H9 (cell line): ENCODE measurements at regions not wholly inside any gene's neighbourhood (a gene's known extent, or its start where the extent isn't known, plus 50 kb on each side); places are given as distances from the start of the nearest gene placed in this dataset.

Experiments
- DNase-seq: peaks from one replicate; pipeline ENCODE4 v3.0.0-alpha.2; 2017
- H2AFZ ChIP-seq: one replicate; pipeline ENCODE4 v1.6.1; 2013; ENCODE audit warnings: mild to moderate bottlenecking, low read length, control low read depth, moderate library complexity
- H2AK5ac ChIP-seq: 2 replicates; pipeline ENCODE4 v1.6.1; 2013; ENCODE audit warnings: low read length, control low read depth, mixed read lengths; ENCODE audit not compliant: insufficient read length
- H2BK120ac ChIP-seq: one replicate; pipeline ENCODE4 v1.6.1; 2013; ENCODE audit warnings: low read depth, mild to moderate bottlenecking, low read length, control low read depth, inconsistent platforms; ENCODE audit not compliant: poor library complexity, severe bottlenecking
- H2BK12ac ChIP-seq: 2 replicates; pipeline ENCODE4 v1.6.1; 2013; ENCODE audit warnings: low read length, control low read depth, mixed read lengths, low read depth; ENCODE audit not compliant: insufficient read length
- H2BK15ac ChIP-seq: 2 replicates; pipeline ENCODE4 v1.6.1; 2013; ENCODE audit warnings: low read depth, low read length, control low read depth
- H2BK20ac ChIP-seq: one replicate; pipeline ENCODE4 v1.6.1; 2013; ENCODE audit warnings: low read depth, mild to moderate bottlenecking, low read length, control low read depth, inconsistent platforms; ENCODE audit not compliant: poor library complexity, severe bottlenecking
- H2BK5ac ChIP-seq: 2 replicates; pipeline ENCODE4 v1.6.1; 2013; ENCODE audit warnings: low read length, control low read depth, mixed read lengths; ENCODE audit not compliant: insufficient read length
- H3K14ac ChIP-seq: 2 replicates; pipeline ENCODE4 v1.6.1; 2013; ENCODE audit warnings: low read length, control low read depth; ENCODE audit not compliant: insufficient read depth
- H3K18ac ChIP-seq: 2 replicates; pipeline ENCODE4 v1.6.1; 2013; ENCODE audit warnings: low read depth, mild to moderate bottlenecking, mixed read lengths, low read length, control low read depth; ENCODE audit not compliant: insufficient read length
- H3K23ac ChIP-seq: 2 replicates; pipeline ENCODE4 v1.6.1; 2013; ENCODE audit warnings: low read length, control low read depth, mixed read lengths, low read depth; ENCODE audit not compliant: insufficient read length
- H3K23me2 ChIP-seq: 2 replicates; pipeline ENCODE4 v1.6.1; 2013; ENCODE audit warnings: low read depth, mild to moderate bottlenecking, mixed read lengths, low read length, control low read depth; ENCODE audit not compliant: insufficient read length, poor library complexity, severe bottlenecking
- H3K27ac ChIP-seq: 2 replicates; pipeline ENCODE4 v1.5.1; 2013; ENCODE audit warnings: low read length, control low read depth, mixed read lengths, low read depth; ENCODE audit not compliant: insufficient read length
- H3K27me3 ChIP-seq: 2 replicates; pipeline ENCODE4 v1.6.1; 2013; ENCODE audit warnings: low read length, control low read depth, inconsistent platforms; ENCODE audit not compliant: insufficient read depth
- H3K4ac ChIP-seq: 2 replicates; pipeline ENCODE4 v1.6.1; 2013; ENCODE audit warnings: low read depth, mild to moderate bottlenecking, control low read depth, inconsistent platforms, low read length, moderate library complexity
- H3K4me1 ChIP-seq: 2 replicates; pipeline ENCODE4 v1.6.1; 2013; ENCODE audit warnings: low read length, control low read depth, inconsistent platforms; ENCODE audit not compliant: insufficient read depth
- H3K4me2 ChIP-seq: 2 replicates; pipeline ENCODE4 v1.6.1; 2013; ENCODE audit warnings: low read length, control low read depth, mixed read lengths; ENCODE audit not compliant: insufficient read length, insufficient read depth
- H3K56ac ChIP-seq: 2 replicates; pipeline ENCODE4 v1.6.1; 2013; ENCODE audit warnings: low read depth, mild to moderate bottlenecking, mixed read lengths, low read length, control low read depth; ENCODE audit not compliant: insufficient read length
- H3K79me1 ChIP-seq: 2 replicates; pipeline ENCODE4 v1.6.1; 2013; ENCODE audit warnings: low read depth, mild to moderate bottlenecking, moderate library complexity, low read length, control low read depth, inconsistent platforms; ENCODE audit not compliant: insufficient read depth, poor library complexity, severe bottlenecking
- H3K79me2 ChIP-seq: 2 replicates; pipeline ENCODE4 v1.6.1; 2013; ENCODE audit warnings: low read length, control low read depth, inconsistent platforms; ENCODE audit not compliant: insufficient read depth
- H3K9ac ChIP-seq: 2 replicates; pipeline ENCODE4 v1.6.1; 2013; ENCODE audit warnings: low read length, control low read depth, mixed read lengths; ENCODE audit not compliant: insufficient read length; ENCODE audit errors: extremely low read depth
- H3K9me3 ChIP-seq: one replicate; pipeline ENCODE4 v1.6.1; 2013; ENCODE audit warnings: low read depth, low read length, inconsistent platforms; ENCODE audit not compliant: control insufficient read depth
- H3T11ph ChIP-seq: one replicate; pipeline ENCODE4 v1.6.1; 2013; ENCODE audit warnings: mild to moderate bottlenecking, low read length, control low read depth, inconsistent platforms
- H4K20me1 ChIP-seq: one replicate; pipeline ENCODE4 v1.6.1; 2013; ENCODE audit not compliant: control insufficient read depth, insufficient read length, insufficient read depth
- H4K5ac ChIP-seq: 2 replicates; pipeline ENCODE4 v1.6.1; 2013; ENCODE audit warnings: low read depth, mild to moderate bottlenecking, mixed read lengths, low read length, control low read depth; ENCODE audit not compliant: insufficient read length
- H4K8ac ChIP-seq: replicated peaks from 2 replicates; pipeline ENCODE4 v1.6.1; 2013; ENCODE audit warnings: low read length, control low read depth, mixed read lengths, low read depth; ENCODE audit not compliant: insufficient read length
- H4K91ac ChIP-seq: 2 replicates; pipeline ENCODE4 v1.6.1; 2013; ENCODE audit warnings: low read depth, mild to moderate bottlenecking, moderate library complexity, mixed read lengths, low read length, control low read depth; ENCODE audit not compliant: insufficient read length
- H3K27ac Mint-ChIP-seq, 3 experiments: 2 replicates in 2 of 3; 3 replicates in 1 of 3; pipeline ENCODE4 v1.8.0; 2020 to 2021; ENCODE audit warnings: mixed read lengths in 3 of 3, mild to moderate bottlenecking in 1 of 3, moderate library complexity in 1 of 3
- H3K27me3 Mint-ChIP-seq: 2 replicates; pipeline ENCODE4 v1.8.0; 2021; ENCODE audit warnings: low read depth, mild to moderate bottlenecking, moderate library complexity, mixed read lengths
- H3K36me3 Mint-ChIP-seq, 3 experiments: 2 replicates in 2 of 3; 3 replicates in 1 of 3; pipeline ENCODE4 v1.8.0; 2020 to 2021; ENCODE audit warnings: low read depth in 3 of 3, mixed read lengths in 3 of 3; ENCODE audit not compliant: insufficient read depth in 1 of 3
- H3K4me1 Mint-ChIP-seq, 2 experiments: 2 replicates each; pipeline ENCODE4 v1.8.0; 2020; ENCODE audit warnings: mixed read lengths in 2 of 2
- H3K4me3 Mint-ChIP-seq, 2 experiments: 2 replicates in 1 of 2; 3 replicates in 1 of 2; pipeline ENCODE4 v1.8.0; 2020 to 2021; ENCODE audit warnings: mild to moderate bottlenecking in 2 of 2, mixed read lengths in 2 of 2, moderate library complexity in 1 of 2
- H3K9me3 Mint-ChIP-seq, 2 experiments: 2 replicates in 1 of 2; 3 replicates in 1 of 2; pipeline ENCODE4 v1.8.0; 2020; ENCODE audit warnings: mild to moderate bottlenecking in 2 of 2, mixed read lengths in 2 of 2, moderate library complexity in 1 of 2
- WGBS: extraction: QIAGEN DNeasy Blood & Tissue Kit; methylation state at CpG from one replicate; pipeline ENCODE4 v1.1.7; 2013; ENCODE audit warnings: missing lambda C conversion rate, low lambda C conversion rate, mixed read lengths; ENCODE audit not compliant: insufficient read length; ENCODE audit errors: extremely low coverage; 5-methylcytosine and 5-hydroxymethylcytosine counted together
- TF ChIP-seq, protein P1 (sequence below): fragments of 200-600 bp; sonication (generic); conservative IDR thresholded peaks from 3 replicates; pipeline ENCODE4 v1.8.0; 2021; ENCODE audit warnings: antibody characterized with exemption, mild to moderate bottlenecking

DNA sequence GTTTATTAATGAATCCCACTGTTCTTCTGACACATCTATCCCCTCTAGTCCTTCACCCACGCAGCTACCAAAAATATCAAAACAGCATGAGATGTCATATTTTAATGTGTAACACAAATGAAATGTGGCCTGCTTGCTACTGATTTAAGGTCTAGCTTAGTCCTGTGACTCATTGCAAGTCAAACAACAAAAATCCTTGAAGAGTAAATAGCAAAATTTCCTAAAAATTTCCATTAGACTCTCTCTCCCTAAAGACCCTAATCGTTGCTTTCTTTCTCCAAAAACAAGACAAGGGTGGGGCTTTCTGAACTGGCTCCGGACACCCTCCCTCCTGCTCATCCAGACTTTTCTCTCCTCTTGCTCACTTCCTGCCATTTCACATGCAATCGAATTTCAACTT lies 99.9 kb upstream of the IPO5 start:
- H3K27ac Mint-ChIP-seq: no peak overlapping the region
- no peak overlapping the region for H3T11ph ChIP-seq
- no peaks in the 10 kb centered on the region for H3K27me3 ChIP-seq
- H2BK12ac ChIP-seq: no peak overlapping the region
- no peaks in the 10 kb centered on the region for H3K23me2 ChIP-seq
- H3K4me1 ChIP-seq: peaks cover 2% of the 10 kb centered on the region; the same call in 1 of the 2 replicates
- no peak overlapping the region for H4K5ac ChIP-seq
- no peak overlapping the region for H2BK20ac ChIP-seq
- H3K4me2 ChIP-seq: no peak overlapping the region
- no peak overlapping the region for H3K23ac ChIP-seq
- no peak overlapping the region for H2BK5ac ChIP-seq
- no peak overlapping the region for H3K27ac ChIP-seq
- no peak overlapping the region for H2AK5ac ChIP-seq
- no peaks in the 10 kb centered on the region for H3K9me3 ChIP-seq
- WGBS: no CpG with 5 or more reads among the region's 4 CpGs
- no peak overlapping the region for H4K91ac ChIP-seq
- no peaks in the 10 kb centered on the region for H3K79me2 ChIP-seq
- H2BK120ac ChIP-seq: no peak overlapping the region
- H3K56ac ChIP-seq: no peak overlapping the region
- no peak overlapping the region for H3K18ac ChIP-seq
- H3K27me3 Mint-ChIP-seq: peaks cover 2% of the 10 kb centered on the region; the same call in 1 of the 2 replicates
- H3K4me3 Mint-ChIP-seq: no peak overlapping the region
- H3K4ac ChIP-seq: no peak overlapping the region
- no peak overlapping the region for H2AFZ ChIP-seq
- H2BK15ac ChIP-seq: no peak overlapping the region
- no peaks in the 10 kb centered on the region for H3K36me3 Mint-ChIP-seq
- H3K9ac ChIP-seq: no peak overlapping the region
- H3K9me3 Mint-ChIP-seq: no peaks in the 10 kb centered on the region; a peak in 2 of 5 replicates
- DNase-seq: no peak
- no peaks in the 10 kb centered on the region for H4K20me1 ChIP-seq
- H3K4me1 Mint-ChIP-seq: peaks cover 9 to 12% of the 10 kb centered on the region in 2 experiments
- TF ChIP-seq, protein P1, sequence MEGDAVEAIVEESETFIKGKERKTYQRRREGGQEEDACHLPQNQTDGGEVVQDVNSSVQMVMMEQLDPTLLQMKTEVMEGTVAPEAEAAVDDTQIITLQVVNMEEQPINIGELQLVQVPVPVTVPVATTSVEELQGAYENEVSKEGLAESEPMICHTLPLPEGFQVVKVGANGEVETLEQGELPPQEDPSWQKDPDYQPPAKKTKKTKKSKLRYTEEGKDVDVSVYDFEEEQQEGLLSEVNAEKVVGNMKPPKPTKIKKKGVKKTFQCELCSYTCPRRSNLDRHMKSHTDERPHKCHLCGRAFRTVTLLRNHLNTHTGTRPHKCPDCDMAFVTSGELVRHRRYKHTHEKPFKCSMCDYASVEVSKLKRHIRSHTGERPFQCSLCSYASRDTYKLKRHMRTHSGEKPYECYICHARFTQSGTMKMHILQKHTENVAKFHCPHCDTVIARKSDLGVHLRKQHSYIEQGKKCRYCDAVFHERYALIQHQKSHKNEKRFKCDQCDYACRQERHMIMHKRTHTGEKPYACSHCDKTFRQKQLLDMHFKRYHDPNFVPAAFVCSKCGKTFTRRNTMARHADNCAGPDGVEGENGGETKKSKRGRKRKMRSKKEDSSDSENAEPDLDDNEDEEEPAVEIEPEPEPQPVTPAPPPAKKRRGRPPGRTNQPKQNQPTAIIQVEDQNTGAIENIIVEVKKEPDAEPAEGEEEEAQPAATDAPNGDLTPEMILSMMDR: no peak
- no peak overlapping the region for H4K8ac ChIP-seq
- H3K79me1 ChIP-seq: no peaks in the 10 kb centered on the region
- no peak overlapping the region for H3K14ac ChIP-seq
